HCT116 (cell line): ENCODE measurements at regions not wholly inside any gene's neighbourhood (a gene's known extent, or its start where the extent isn't known, plus 50 kb on each side); places are given as distances from the start of the nearest gene placed in this dataset.

ENCODE experiments used
- ATAC-seq: fragments of 200-7000 bp; cut with Tn5 transposase; 2 replicates; pipeline ENCODE4 v1.9.1; 2020; ENCODE audit warnings: mild to moderate bottlenecking, moderate library complexity
- BruUV-seq: library from RNA; stranded (reverse); fragments of 400-500 nt; replicated peaks from 2 replicates; lab custom pipeline; 2021; lab: Mats Ljungman, UMichigan
- CTCF ChIA-PET: fragments of 300-600 bp; sonication (Branson Sonifier 250); formaldehyde crosslinking; loops from one replicate; lab custom pipeline; 2021; ENCODE audit warnings: antibody characterized with exemption; lab: Charles Lee
- POLR2A ChIA-PET: fragments of 300-600, 350-600 bp; sonication (Branson Sonifier 250); formaldehyde crosslinking; loops from one replicate; lab custom pipeline; 2021; ENCODE audit warnings: antibody characterized with exemption; lab: Charles Lee
- RAD21 ChIA-PET, 2 experiments: fragments of 300-600 bp; sonication (Branson Sonifier 250); formaldehyde crosslinking; loops; one replicate each; lab custom pipeline; 2023; ENCODE audit warnings: low total read pairs in 2 of 2; ENCODE audit not compliant: uncharacterized antibody in 2 of 2, unreplicated experiment in 2 of 2, low non-redundant PET in 1 of 2; lab: Charles Lee
- DNase-seq: peaks from one replicate; pipeline ENCODE4 v3.0.0-alpha.2; 2010; ENCODE audit warnings: low read depth, low spot score
- H2AFZ ChIP-seq: fragments of 200-600 bp; shearing (Covaris generic), sonication (generic); 2 replicates; pipeline ENCODE4 v1.6.1; 2017; ENCODE audit warnings: low read depth, mixed run types, mixed read lengths, antibody characterized with exemption, low read length; ENCODE audit not compliant: poor library complexity, severe bottlenecking
- H3K27ac ChIP-seq: 2 replicates; pipeline ENCODE4 v1.5.1; 2012; ENCODE audit warnings: low read depth, low read length
- H3K27me3 ChIP-seq: fragments of 200-600 bp; sonication (generic); 2 replicates; pipeline ENCODE4 v1.6.1; 2016; ENCODE audit warnings: mixed run types, low read length, mixed read lengths; ENCODE audit not compliant: insufficient read depth
- H3K36me3 ChIP-seq, 2 experiments: fragments of 200-500 bp in 1 of 2; fragments of 200-600 bp in 1 of 2; sonication (Bioruptor generic) in 1 of 2; sonication (generic) in 1 of 2; 2 replicates each; pipeline versions ENCODE4 v1.5.1 to v1.6.1; 2014 to 2016; ENCODE audit warnings: low read length in 2 of 2, inconsistent platforms in 1 of 2, mixed read lengths in 1 of 2, mixed run types in 1 of 2; ENCODE audit not compliant: insufficient read depth in 2 of 2, control insufficient read depth in 1 of 2
- H3K4me1 ChIP-seq, 2 experiments: fragments of 200-600 bp in 1 of 2; sonication (generic) in 1 of 2; 2 replicates each; pipeline versions ENCODE4 v1.5.1 to v1.6.1; 2012 to 2017; ENCODE audit warnings: low read length in 2 of 2, inconsistent platforms in 1 of 2, mild to moderate bottlenecking in 1 of 2, mixed read lengths in 1 of 2, mixed run types in 1 of 2, moderate library complexity in 1 of 2; ENCODE audit not compliant: insufficient read depth in 2 of 2, control insufficient read depth in 1 of 2
- H3K4me2 ChIP-seq: fragments of 200-600 bp; sonication (generic); 2 replicates; pipeline ENCODE4 v1.6.1; 2017; ENCODE audit warnings: mixed run types, low read length, mixed read lengths
- H3K4me3 ChIP-seq, 2 experiments: fragments of 200-600 bp in 1 of 2; sonication (generic) in 1 of 2; replicated peaks in 1 of 2; 2 replicates each; pipeline ENCODE4 v1.5.1; 2011 to 2016; ENCODE audit warnings: low read length in 2 of 2, control low read depth in 1 of 2, low read depth in 1 of 2, mild to moderate bottlenecking in 1 of 2, mixed read lengths in 1 of 2, mixed run types in 1 of 2
- H3K79me2 ChIP-seq: fragments of 200-600 bp; sonication (generic); 2 replicates; pipeline ENCODE4 v1.6.1; 2017; ENCODE audit warnings: mild to moderate bottlenecking, mixed run types, low read length, moderate library complexity, mixed read lengths; ENCODE audit not compliant: insufficient read depth
- H3K9ac ChIP-seq: fragments of 200-600 bp; sonication (generic); 2 replicates; pipeline ENCODE4 v1.6.1; 2016; ENCODE audit warnings: low read length, mixed read lengths
- H3K9me2 ChIP-seq: fragments of 200-600 bp; sonication (generic), shearing (Covaris generic); 2 replicates; pipeline ENCODE4 v1.6.1; 2017; ENCODE audit warnings: mixed run types, mild to moderate bottlenecking, moderate library complexity; ENCODE audit not compliant: insufficient read depth
- H3K9me3 ChIP-seq, 2 experiments: fragments of 200-500 bp in 1 of 2; fragments of 200-600 bp in 1 of 2; sonication (Bioruptor generic) in 1 of 2; sonication (generic) in 1 of 2; 2 replicates each; pipeline ENCODE4 v1.6.1; 2014 to 2017; ENCODE audit warnings: low read length in 2 of 2, mixed read lengths in 2 of 2, inconsistent platforms in 1 of 2, low read depth in 1 of 2, mild to moderate bottlenecking in 1 of 2, mixed run types in 1 of 2, moderate library complexity in 1 of 2; ENCODE audit not compliant: control insufficient read depth in 1 of 2, insufficient read depth in 1 of 2
- H4K20me1 ChIP-seq: fragments of 200-600 bp; sonication (generic), shearing (Covaris generic); 2 replicates; pipeline ENCODE4 v1.6.1; 2017; ENCODE audit warnings: mixed run types, mild to moderate bottlenecking, moderate library complexity; ENCODE audit not compliant: insufficient read depth
- CTCF ChIP-seq, 3 experiments: fragments of 200-600 bp in 1 of 3; sonication (generic) in 1 of 3; IDR thresholded peaks in 2 of 3; conservative IDR thresholded peaks in 1 of 3; 2 replicates each; pipeline ENCODE4 v1.5.1; 2012 to 2017; ENCODE audit warnings: low read depth in 2 of 3, low read length in 2 of 3, antibody characterized with exemption in 1 of 3, borderline replicate concordance in 1 of 3, control low read depth in 1 of 3, mild to moderate bottlenecking in 1 of 3, mixed read lengths in 1 of 3, mixed run types in 1 of 3, moderate library complexity in 1 of 3; ENCODE audit not compliant: insufficient read depth in 1 of 3
- EGR1 ChIP-seq: IDR thresholded peaks from 2 replicates; pipeline ENCODE4 v1.6.1; 2012; ENCODE audit warnings: low read depth
- EZH2 ChIP-seq: fragments of 200-600 bp; sonication (generic); IDR thresholded peaks from 2 replicates; pipeline ENCODE4 v1.6.1; 2017; ENCODE audit warnings: antibody characterized with exemption, mixed run types
- FOSL1 ChIP-seq: IDR thresholded peaks from 2 replicates; pipeline ENCODE4 v1.6.1; 2012; ENCODE audit warnings: low read depth
- MAX ChIP-seq: IDR thresholded peaks from 2 replicates; pipeline ENCODE4 v1.6.1; 2012
- POLR2A ChIP-seq: IDR thresholded peaks from 2 replicates; pipeline ENCODE4 v1.7.0; 2011; ENCODE audit warnings: borderline replicate concordance; ENCODE audit not compliant: insufficient read depth, insufficient read length; ENCODE audit errors: extremely low read depth
- RAD21 ChIP-seq: IDR thresholded peaks from 2 replicates; pipeline ENCODE4 v1.6.1; 2012; ENCODE audit warnings: low read depth, mild to moderate bottlenecking
- SIN3A ChIP-seq: IDR thresholded peaks from 2 replicates; pipeline ENCODE4 v1.6.1; 2012; ENCODE audit warnings: low read depth
- SRF ChIP-seq: IDR thresholded peaks from 2 replicates; pipeline ENCODE4 v1.6.1; 2012; ENCODE audit warnings: low read depth
- YY1 ChIP-seq: IDR thresholded peaks from 2 replicates; pipeline ENCODE4 v1.6.1; 2011; ENCODE audit warnings: low read length, low read depth, moderate library complexity, mild to moderate bottlenecking; ENCODE audit not compliant: insufficient replicate concordance; ENCODE audit errors: extremely low read depth
- ZBTB33 ChIP-seq: IDR thresholded peaks from 2 replicates; pipeline ENCODE4 v1.6.1; 2011; ENCODE audit warnings: mild to moderate bottlenecking, low read length, moderate library complexity; ENCODE audit not compliant: insufficient replicate concordance; ENCODE audit errors: extremely low read depth
- ZFX ChIP-seq: fragments of 450-650 bp; IDR thresholded peaks from 2 replicates; pipeline ENCODE4 v1.6.1; 2017
- ZNF274 ChIP-seq: fragments of 200-500 bp; sonication (Bioruptor generic); IDR thresholded peaks from 2 replicates; pipeline ENCODE4 v1.6.1; 2014; ENCODE audit warnings: mild to moderate bottlenecking, low read depth, low read length, inconsistent platforms
- intact Hi-C: fragments of 100-400 bp; cut with micrococcal nuclease; formaldehyde crosslinking; loops from 2 replicates; pipeline ENCODE4 v1.10.0; 2022

GRCh38 chr11:91857179-91857578 lies 367.4 kb upstream of the FAT3 start (continued):
- TF ChIP-seq ZFX (no peak), RAD21 (no peak), ZNF274 (no peak), FOSL1 (no peak), SIN3A (no peak), CTCF (IDR thresholded peaks at IDR 0.05 in 2 of 3, conservative IDR thresholded peaks at IDR 0.05 in 1 of 3; ENCODE audit: borderline replicate concordance in 1 of 3, insufficient read depth in 1 of 3, low read depth in 2 of 3, low read length in 2 of 3) (no peak), POLR2A (no peak)

- POLR2A ChIA-PET: no interaction called here
- no peak overlapping the region for H3K4me3 ChIP-seq
- TF ChIP-seq RAD21 (no peak), FOSL1 (no peak), EZH2 (no peak), SRF (no peak), MAX (no peak), YY1 (no peak), EGR1 (no peak), ZBTB33 (no peak), POLR2A (no peak)
- no peak overlapping the region for H3K4me2 ChIP-seq
- no peaks in the 10 kb centered on the region for H3K4me1 ChIP-seq
- no TSS peak for BruUV-seq
- no peaks in the 10 kb centered on the region for H3K9me2 ChIP-seq
- RAD21 ChIA-PET: no interaction called here
- H3K9ac ChIP-seq: no peak overlapping the region
- CTCF ChIA-PET: no interaction called here
- H2AFZ ChIP-seq: no peak overlapping the region
- no peaks in the 10 kb centered on the region for H4K20me1 ChIP-seq
- intact Hi-C loops: no loop called here
- H3K27me3 ChIP-seq: no peaks in the 10 kb centered on the region
- ATAC-seq (no peak), DNase-seq (no peak)
- peaks cover 4 to 5% of the 10 kb centered on the region in 2 experiments; a peak in 2 of 4 replicates for H3K9me3 ChIP-seq
- H3K27ac ChIP-seq: no peak overlapping the region
- H3K36me3 ChIP-seq: no peaks in the 10 kb centered on the region
- no peaks in the 10 kb centered on the region for H3K79me2 ChIP-seq
These were observed 369.8 kb upstream of the FAT3 start for GRCh38 chr11:91854780-91855179.
